A549 (cell line): ENCODE measurements at regions not wholly inside any gene's neighbourhood (a gene's known extent, or its start where the extent isn't known, plus 50 kb on each side); places are given as distances from the start of the nearest gene placed in this dataset.

Source experiments
- ATAC-seq, 2 experiments: fragments of 200-7000 bp in 1 of 2; fragments of >200 bp in 1 of 2; cut with Nextera tagmentation in 1 of 2; cut with Tn5 transposase in 1 of 2; 3 replicates each; pipeline versions ENCODE4 v1.8.0 to v1.9.1; 2018 to 2020; ENCODE audit warnings: mild to moderate bottlenecking in 1 of 2, moderate library complexity in 1 of 2
- CTCF ChIA-PET: fragments of 300-600 bp; sonication (Branson Sonifier 250); formaldehyde crosslinking; extraction: SDS; loops from one replicate; lab custom pipeline; 2021; ENCODE audit warnings: antibody characterized with exemption, inconsistent platforms; lab: Yijun Ruan, JAX
- POLR2A ChIA-PET: fragments of 350-600 bp; formaldehyde crosslinking; extraction: SDS; loops from one replicate; lab custom pipeline; 2021; ENCODE audit warnings: antibody characterized with exemption, inconsistent platforms; lab: Yijun Ruan, JAX
- DNase-seq, 2 experiments: peaks; one replicate each; pipeline versions ENCODE4 v3.0.0 to v3.0.0-alpha.2; 2011 to 2016; ENCODE audit warnings: low read depth in 1 of 2, low spot score in 1 of 2
- FAIRE-seq: peaks from 2 replicates; lab custom pipeline; 2011; peaks lifted over from hg19 to GRCh38; lab: Jason Lieb, UNC
- H3K27ac ChIP-seq, 2 experiments: fragments of >200 bp; sonication (Bioruptor Twin); formaldehyde crosslinking; 3 replicates each; pipeline ENCODE4 v1.5.1; 2016 to 2017
- H3K4me1 ChIP-seq: fragments of >200 bp; sonication (Bioruptor Twin); formaldehyde crosslinking; 3 replicates; pipeline ENCODE4 v1.6.1; 2016
- H3K4me2 ChIP-seq: fragments of >200 bp; sonication (Bioruptor Twin); formaldehyde crosslinking; 3 replicates; pipeline ENCODE4 v1.6.1; 2016
- H3K4me3 ChIP-seq: fragments of >200 bp; sonication (Bioruptor Twin); formaldehyde crosslinking; 3 replicates; pipeline ENCODE4 v1.5.1; 2016
- H3K9me3 ChIP-seq: fragments of >200 bp; sonication (Bioruptor Twin); formaldehyde crosslinking; 3 replicates; pipeline ENCODE4 v1.6.1; 2016
- ATOH8 ChIP-seq: fragments of 250-450 bp; sonication (Bioruptor Pico); IDR thresholded peaks from 2 replicates; pipeline ENCODE4 v1.5.0; 2020; ENCODE audit warnings: low read depth, mild to moderate bottlenecking, moderate library complexity
- BCL3 ChIP-seq: fragments of >200 bp; sonication (Bioruptor Twin); formaldehyde crosslinking; IDR thresholded peaks from 3 replicates; pipeline ENCODE4 v1.6.1; 2016
- CBX8 ChIP-seq: fragments of 200-600 bp; sonication (generic); IDR thresholded peaks from 2 replicates; pipeline ENCODE4 v1.6.1; 2016
- CHD4 ChIP-seq: fragments of 200-600 bp; sonication (generic); IDR thresholded peaks from 2 replicates; pipeline ENCODE4 v1.6.1; 2016; ENCODE audit warnings: antibody characterized with exemption, mild to moderate bottlenecking, borderline replicate concordance
- E2F6 ChIP-seq: IDR thresholded peaks from 2 replicates; pipeline ENCODE4 v1.6.1; 2012; ENCODE audit warnings: low read depth, borderline replicate concordance
- EHF ChIP-seq: fragments of 250-450 bp; sonication (Bioruptor Pico); IDR thresholded peaks from 2 replicates; pipeline ENCODE4 v1.5.0; 2020; ENCODE audit warnings: mild to moderate bottlenecking
- EHMT2 ChIP-seq: fragments of 200-600 bp; sonication (generic); IDR thresholded peaks from 2 replicates; pipeline ENCODE4 v1.6.1; 2016; ENCODE audit warnings: antibody characterized with exemption, low read depth, mild to moderate bottlenecking, moderate library complexity
- ELK1 ChIP-seq: fragments of 150-350 bp; IDR thresholded peaks from 2 replicates; pipeline ENCODE4 v1.6.1; 2014; ENCODE audit warnings: low read depth, mild to moderate bottlenecking, low read length
- ESRRA ChIP-seq: fragments of 150-350 bp; IDR thresholded peaks from 2 replicates; pipeline ENCODE4 v1.6.1; 2014; ENCODE audit warnings: mild to moderate bottlenecking, low read length, borderline replicate concordance
- FOSB ChIP-seq: fragments of 250-450 bp; sonication (Bioruptor Pico); IDR thresholded peaks from 2 replicates; pipeline ENCODE4 v1.5.0; 2020; ENCODE audit warnings: mild to moderate bottlenecking, moderate library complexity
- FOSL2 ChIP-seq, 2 experiments: fragments of 450-650 bp in 1 of 2; fragments of >200 bp in 1 of 2; sonication (Bioruptor Twin) in 1 of 2; formaldehyde crosslinking; IDR thresholded peaks; 2 replicates each; pipeline versions ENCODE4 v1.5.0 to v1.6.1; 2016 to 2020; ENCODE audit warnings: mild to moderate bottlenecking in 1 of 2, moderate library complexity in 1 of 2
- GATA3 ChIP-seq: IDR thresholded peaks from 2 replicates; pipeline ENCODE4 v1.6.1; 2012; ENCODE audit warnings: borderline replicate concordance
- HMGXB4 ChIP-seq: fragments of 250-450 bp; sonication (Bioruptor Pico); IDR thresholded peaks from 2 replicates; pipeline ENCODE4 v1.5.0; 2021; ENCODE audit warnings: mild to moderate bottlenecking, moderate library complexity, borderline replicate concordance
- HOXB13 ChIP-seq: fragments of 250-450 bp; sonication (Bioruptor Pico); IDR thresholded peaks from 2 replicates; pipeline ENCODE4 v1.5.0; 2020; ENCODE audit warnings: low read depth, mild to moderate bottlenecking, moderate library complexity
- HOXB5 ChIP-seq: fragments of 250-450 bp; sonication (Bioruptor Pico); IDR thresholded peaks from 2 replicates; pipeline ENCODE4 v1.5.0; 2020; ENCODE audit warnings: mild to moderate bottlenecking, moderate library complexity
- JUNB ChIP-seq: fragments of >200 bp; sonication (Bioruptor Twin); formaldehyde crosslinking; IDR thresholded peaks from 2 replicates; pipeline ENCODE4 v1.6.1; 2016
- KDM1A ChIP-seq: fragments of 200-600 bp; sonication (generic); IDR thresholded peaks from 2 replicates; pipeline ENCODE4 v1.6.1; 2016; ENCODE audit warnings: low read depth, mild to moderate bottlenecking
- MAFK ChIP-seq: fragments of 450-650 bp; IDR thresholded peaks from 2 replicates; pipeline ENCODE4 v1.6.1; 2014; ENCODE audit not compliant: partially characterized antibody
- MYC ChIP-seq: IDR thresholded peaks from 2 replicates; pipeline ENCODE4 v1.6.1; 2012; ENCODE audit warnings: mild to moderate bottlenecking, inconsistent platforms, low read length, improper control_type of control experiment, borderline replicate concordance
- NPAS2 ChIP-seq: fragments of 250-450 bp; sonication (Bioruptor Pico); IDR thresholded peaks from 2 replicates; pipeline ENCODE4 v1.8.0; 2022; ENCODE audit warnings: mild to moderate bottlenecking, moderate library complexity, borderline replicate concordance
- POLR2A ChIP-seq: IDR thresholded peaks from 2 replicates; pipeline ENCODE4 v1.6.1; 2012; ENCODE audit warnings: mild to moderate bottlenecking, low read length
- RAD21 ChIP-seq, 2 experiments: fragments of >200 bp in 1 of 2; sonication (Bioruptor Twin) in 1 of 2; formaldehyde crosslinking in 1 of 2; IDR thresholded peaks in 1 of 2; conservative IDR thresholded peaks in 1 of 2; 2 replicates in 1 of 2; 3 replicates in 1 of 2; pipeline ENCODE4 v1.6.1; 2012 to 2018; ENCODE audit warnings: inconsistent platforms in 1 of 2
- RCOR1 ChIP-seq: fragments of 150-350 bp; IDR thresholded peaks from 2 replicates; pipeline ENCODE4 v1.6.1; 2014; ENCODE audit warnings: antibody characterized with exemption, low read length, low read depth
- REST ChIP-seq: fragments of 200-600 bp; sonication (generic); IDR thresholded peaks from 2 replicates; pipeline ENCODE4 v1.6.1; 2016; ENCODE audit warnings: antibody characterized with exemption, mild to moderate bottlenecking, moderate library complexity
- RFX5 ChIP-seq: fragments of 450-650 bp; IDR thresholded peaks from 2 replicates; pipeline ENCODE4 v1.7.1; 2014; ENCODE audit warnings: antibody characterized with exemption, mild to moderate bottlenecking, moderate library complexity
- SMC3 ChIP-seq: fragments of >200 bp; sonication (Bioruptor Twin); formaldehyde crosslinking; IDR thresholded peaks from 3 replicates; pipeline ENCODE4 v1.6.1; 2018; ENCODE audit warnings: inconsistent platforms
- TP53 ChIP-seq: fragments of 250-450 bp; sonication (Bioruptor Pico); IDR thresholded peaks from 2 replicates; pipeline ENCODE4 v1.5.0; 2021; ENCODE audit warnings: mild to moderate bottlenecking, moderate library complexity
- ZC3H11A ChIP-seq: fragments of 450-650 bp; IDR thresholded peaks from 2 replicates; pipeline ENCODE4 v1.6.1; 2014; ENCODE audit warnings: antibody characterized with exemption, mild to moderate bottlenecking
- ZSCAN20 ChIP-seq: fragments of 250-450 bp; sonication (Bioruptor Pico); IDR thresholded peaks from 2 replicates; pipeline ENCODE4 v1.8.0; 2022; ENCODE audit warnings: mild to moderate bottlenecking, moderate library complexity
- WGBS: methylation state at CpG from one replicate; pipeline ENCODE4 v1.1.6; 2017; ENCODE audit errors: missing lambda C conversion rate; 5-methylcytosine and 5-hydroxymethylcytosine counted together

GRCh38 chr6:48798296-48798695 lies 664.8 kb downstream of the MMUT start:
- no peak overlapping the region for H3K4me3 ChIP-seq
- no peak overlapping the region for H3K27ac ChIP-seq
- DNase-seq (no peak), ATAC-seq (no peak), FAIRE-seq (no peak)
- H3K4me2 ChIP-seq, result no peak overlapping the region
- ChIA-PET POLR2A (no interaction called here), CTCF (no interaction called here)
- TF ChIP-seq RAD21 (conservative IDR thresholded peaks at IDR 0.05 in 1 of 2, IDR thresholded peaks at IDR 0.05 in 1 of 2), result no peak
- TF ChIP-seq GATA3, result no peak
- no peak for TF ChIP-seq ESRRA
- no peak for TF ChIP-seq FOSL2 (IDR thresholded peaks at IDR 0.05)
- TF ChIP-seq FOSL2 (CRISPR knock-in tag; IDR thresholded peaks at IDR 0.05), result no peak
- TF ChIP-seq RFX5, result no peak
- TF ChIP-seq MYC, result no peak
- no peak for TF ChIP-seq EHF (CRISPR knock-in tag)
- no peak for TF ChIP-seq ZC3H11A
- TF ChIP-seq E2F6, result no peak
- no peak for TF ChIP-seq BCL3
- no peak for TF ChIP-seq HMGXB4
- no peak for TF ChIP-seq EHMT2
- no peak for TF ChIP-seq NPAS2
- TF ChIP-seq CBX8, result no peak
- no peak for TF ChIP-seq KDM1A
- H3K4me1 ChIP-seq, result no peaks in the 10 kb centered on the region
- whole genome bisulfite sequencing, result 88% methylated on average over 3 of the region's 3 CpGs
- H3K9me3 ChIP-seq, result no peaks in the 10 kb centered on the region

- H3K4me1 ChIP-seq, result no peaks in the 10 kb centered on the region
- H3K4me3 ChIP-seq, result no peak overlapping the region
- no peak overlapping the region for H3K27ac ChIP-seq
- TF ChIP-seq MYC (no peak), HOXB13 (no peak), CHD4 (no peak), ELK1 (no peak), CBX8 (no peak), RAD21 (conservative IDR thresholded peaks at IDR 0.05 in 1 of 2, IDR thresholded peaks at IDR 0.05 in 1 of 2) (no peak), ZC3H11A (no peak), FOSB (no peak), POLR2A (no peak), JUNB (no peak), REST (no peak), RCOR1 (no peak), HOXB5 (CRISPR knock-in tag) (no peak), ATOH8 (no peak), TP53 (CRISPR knock-in tag) (no peak), MAFK (no peak), ZSCAN20 (CRISPR knock-in tag) (no peak), SMC3 (no peak)
- H3K9me3 ChIP-seq, result no peaks in the 10 kb centered on the region
- no peak for FAIRE-seq
- no peak for ATAC-seq
- ChIA-PET CTCF (no interaction called here), POLR2A (no interaction called here)
- WGBS, result 79% methylated on average over 6 of the region's 6 CpGs
- H3K4me2 ChIP-seq, result no peak overlapping the region
- DNase-seq, result no peak
Measured at GRCh38 chr6:48782225-48782624, 671.2 kb upstream of the PTCHD4 start.
